NCI-H748 (cell line): ENCODE measurements at regions not wholly inside any gene's neighbourhood (a gene's known extent, or its start where the extent isn't known, plus 50 kb on each side); places are given as distances from the start of the nearest gene placed in this dataset.

Source experiments
- DNase-seq: peaks from one replicate; lab custom pipeline; 2025; ENCODE audit not compliant: unreplicated experiment; lab: John Stamatoyannopoulos, UW

- DNase-seq, result no peak
Measured at GRCh38 chr9:89806371-89807100, 201.7 kb downstream of the GADD45G start.

DNA sequence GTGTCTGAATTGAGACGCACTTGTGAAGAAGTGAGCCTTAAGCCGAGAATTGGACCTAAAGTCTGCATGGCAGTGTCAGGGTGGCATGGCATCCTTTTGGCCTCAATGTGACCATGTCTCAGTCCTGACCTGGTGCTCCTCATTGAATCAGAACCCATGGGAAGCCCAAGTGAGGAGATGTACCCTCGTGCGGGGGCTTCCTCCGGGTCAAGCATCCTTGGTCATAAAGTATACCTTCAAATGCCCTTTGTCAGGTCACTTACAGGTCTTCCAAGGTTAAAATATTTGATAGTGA lies 202.2 kb downstream of the GADD45G start:
- no peak for DNase-seq

- no peak for DNase-seq
Measured at GRCh38 chr9:89807682-89808075, 202.9 kb downstream of the GADD45G start.

- DNase-seq, result peak; percentile 42
Measured at GRCh38 chr9:89808076-89808755, 203.4 kb downstream of the GADD45G start.

GRCh38 chr9:89808756-89809181 lies 204.0 kb downstream of the GADD45G start:
- DNase-seq, result no peak

GRCh38 chr9:89810431-89810830 lies 205.6 kb downstream of the GADD45G start:
- no peak for DNase-seq

DNA sequence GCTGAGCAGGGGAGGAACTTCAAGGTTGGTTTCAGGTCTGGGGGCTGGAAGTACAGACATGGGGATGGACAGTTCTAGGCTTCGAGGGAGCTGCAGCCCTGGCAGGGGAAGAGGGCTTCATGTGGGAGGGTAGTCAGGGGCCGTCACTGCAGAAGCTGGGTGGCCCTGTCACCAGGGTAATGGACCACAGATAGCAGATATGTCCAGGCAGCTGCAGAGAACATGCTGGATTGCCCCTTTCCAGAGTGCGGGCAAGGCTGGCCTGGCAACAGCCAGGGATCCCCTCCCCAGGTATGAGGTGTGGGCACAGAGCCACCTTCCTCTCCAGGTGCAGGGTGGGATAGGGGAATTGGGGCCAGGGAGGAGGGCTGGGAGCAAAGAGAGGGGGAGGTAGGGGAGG lies 206.5 kb downstream of the GADD45G start:
- no peak for DNase-seq

DNA sequence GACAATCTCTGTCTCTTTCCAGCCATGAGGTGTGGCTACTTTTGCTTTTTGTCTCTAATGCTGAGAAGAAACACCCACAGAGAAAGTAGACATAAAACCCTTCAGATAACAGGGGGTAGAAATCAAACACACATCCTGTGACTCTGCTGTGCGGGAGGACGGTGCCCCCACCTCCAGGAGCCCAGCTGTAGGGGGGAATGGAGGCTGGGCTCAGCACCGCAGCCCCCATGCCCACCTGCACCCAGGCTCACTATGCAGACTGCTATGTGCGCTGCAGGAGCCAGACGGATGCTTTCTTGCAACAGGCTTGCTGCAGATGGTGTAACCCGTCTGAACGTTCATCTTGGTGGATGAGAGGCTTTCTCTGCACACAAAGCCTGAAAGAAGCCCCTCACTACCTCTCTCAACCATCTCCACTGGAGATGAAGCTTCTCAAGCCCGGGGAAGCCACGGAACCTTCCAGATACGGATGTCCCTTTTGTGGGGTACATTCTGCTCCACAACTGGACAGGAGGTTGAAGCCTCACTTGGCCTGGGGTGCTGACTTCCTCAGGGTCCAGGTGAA lies 207.2 kb downstream of the GADD45G start:
- DNase-seq, result no peak

- no peak for DNase-seq
Measured at GRCh38 chr9:89812556-89813181, 207.9 kb downstream of the GADD45G start.

GRCh38 chr9:89813482-89813881 lies 208.7 kb downstream of the GADD45G start:
- DNase-seq, result no peak

DNA sequence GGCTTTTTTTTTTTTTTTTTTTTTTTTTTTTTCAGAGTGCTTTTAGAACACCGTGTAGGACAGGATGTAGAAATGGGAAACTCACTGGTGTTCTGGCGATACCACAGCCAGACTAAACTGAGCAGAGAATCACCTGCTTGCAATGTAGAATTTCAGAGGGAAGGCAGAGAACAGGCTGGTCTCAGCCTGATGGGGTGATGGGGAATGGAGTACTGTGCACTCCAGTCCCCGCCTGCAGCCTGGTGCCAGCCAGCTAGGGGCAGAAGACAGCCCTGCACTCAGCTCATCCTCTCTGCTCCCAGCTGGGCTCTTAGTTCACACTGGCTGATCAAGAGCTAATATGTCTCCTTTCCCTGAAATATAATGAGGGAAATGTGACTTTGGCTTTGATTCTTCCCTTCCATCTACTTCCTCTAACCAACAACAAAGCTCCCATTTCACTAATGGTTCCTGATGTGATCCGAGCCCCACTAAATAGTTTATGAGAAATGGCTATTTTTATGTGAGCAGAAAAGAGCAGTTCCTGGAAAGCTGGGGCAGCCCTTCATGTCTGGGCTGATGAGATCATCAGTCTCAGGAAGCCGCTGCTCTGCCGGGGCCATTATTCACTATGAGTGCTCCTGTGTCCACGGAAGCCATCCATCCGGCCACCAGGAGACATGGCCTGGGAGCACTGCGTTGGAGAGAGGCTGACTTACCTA lies 209.7 kb downstream of the GADD45G start:
- DNase-seq, result peak; percentile 9

- DNase-seq, result no peak
Measured at GRCh38 chr9:89815061-89815902, 210.5 kb downstream of the GADD45G start.

DNA sequence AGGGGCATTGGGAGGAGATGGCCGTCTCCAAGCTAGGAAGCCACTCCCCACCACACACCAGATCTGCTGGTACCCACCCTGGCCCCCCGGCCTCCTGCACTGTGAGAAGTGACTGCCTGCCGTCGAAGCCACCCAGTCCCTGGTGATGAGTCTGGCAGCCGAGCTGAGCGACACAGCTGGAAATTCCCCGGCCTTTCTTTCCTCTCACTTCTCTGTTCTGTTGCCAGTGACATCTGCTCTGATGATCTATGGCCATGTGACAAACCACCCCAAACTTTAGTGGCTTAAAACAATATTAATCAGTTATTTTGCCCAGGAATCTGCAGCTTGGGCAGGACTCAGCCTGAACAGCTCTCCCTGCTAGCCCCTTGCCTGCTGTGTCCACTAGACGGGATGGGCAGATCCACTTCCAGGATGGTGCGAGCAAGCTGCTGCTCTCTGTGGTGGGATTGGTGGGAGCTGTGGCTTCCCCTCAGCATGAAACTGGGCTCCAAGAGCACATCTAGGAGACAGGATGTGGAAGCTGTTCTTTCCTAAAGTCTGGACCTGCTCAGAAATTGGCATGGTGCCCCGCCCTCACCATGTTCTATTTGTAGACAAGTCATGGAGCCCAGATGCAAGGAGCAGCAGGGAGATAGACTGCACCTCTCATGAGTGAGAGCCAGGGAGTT lies 211.2 kb downstream of the GADD45G start:
- no peak for DNase-seq

DNA sequence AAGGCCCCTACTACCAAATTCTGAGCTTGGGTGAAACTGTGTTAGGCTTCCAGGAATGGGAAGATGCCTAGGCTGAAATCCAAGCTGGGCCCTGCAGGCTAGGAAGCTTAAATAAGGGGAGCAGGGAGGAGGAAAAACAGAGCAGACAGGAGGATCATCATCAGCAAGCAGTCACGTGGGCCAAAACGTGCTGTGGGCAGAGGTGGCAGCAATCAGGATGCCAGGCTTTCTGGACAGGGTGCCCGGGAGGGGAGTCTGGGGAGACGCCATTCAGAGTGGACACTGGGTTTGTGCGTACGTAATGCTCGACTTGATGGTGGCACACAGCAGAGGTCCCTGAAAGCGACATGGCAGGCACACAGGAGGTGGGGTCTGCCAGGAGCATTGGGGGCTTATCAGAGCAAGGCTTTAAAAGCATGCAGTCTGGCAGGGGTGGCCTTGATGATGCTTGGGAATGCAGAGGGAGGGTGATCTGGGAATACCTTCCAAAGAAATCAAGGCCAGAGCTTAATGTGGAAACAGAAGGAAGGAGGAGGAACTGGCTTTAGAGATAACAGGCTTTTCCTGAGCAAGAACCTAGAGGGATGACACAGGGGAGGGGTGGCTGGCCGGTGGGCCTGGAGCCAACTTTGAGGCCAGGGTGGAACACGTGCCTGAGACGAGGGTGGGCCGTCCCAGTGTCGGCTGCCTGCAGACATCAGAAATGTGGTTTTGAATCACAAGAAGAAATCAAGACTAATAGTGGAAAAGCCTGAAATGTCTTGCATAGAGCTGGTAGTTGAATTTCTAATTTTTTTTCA lies 212.5 kb downstream of the GADD45G start:
- DNase-seq, result no peak

- DNase-seq, result no peak
Measured at GRCh38 chr9:89820337-89820736, 215.5 kb downstream of the GADD45G start.

- no peak for DNase-seq
Measured at GRCh38 chr9:89821081-89821480, 216.3 kb downstream of the GADD45G start.

DNA sequence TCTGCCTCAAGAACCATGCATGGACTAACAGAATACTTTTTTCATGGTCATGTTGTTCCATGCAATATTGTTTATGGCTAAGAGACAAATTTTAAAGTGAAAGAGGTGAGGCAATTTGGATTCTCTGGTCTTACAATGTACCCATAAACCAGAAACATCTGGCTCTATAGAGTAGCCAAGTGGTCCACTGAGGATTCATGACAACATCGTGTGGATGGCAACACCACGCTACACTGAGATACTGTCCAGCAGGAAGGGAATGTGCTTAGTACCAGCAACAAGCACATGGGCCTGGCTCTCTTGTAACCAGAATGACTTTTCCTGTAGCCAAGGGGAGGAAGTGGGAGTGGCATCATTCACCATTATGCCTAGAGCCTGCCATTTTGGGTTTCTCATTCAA lies 218.2 kb downstream of the GADD45G start:
- DNase-seq, result no peak

DNA sequence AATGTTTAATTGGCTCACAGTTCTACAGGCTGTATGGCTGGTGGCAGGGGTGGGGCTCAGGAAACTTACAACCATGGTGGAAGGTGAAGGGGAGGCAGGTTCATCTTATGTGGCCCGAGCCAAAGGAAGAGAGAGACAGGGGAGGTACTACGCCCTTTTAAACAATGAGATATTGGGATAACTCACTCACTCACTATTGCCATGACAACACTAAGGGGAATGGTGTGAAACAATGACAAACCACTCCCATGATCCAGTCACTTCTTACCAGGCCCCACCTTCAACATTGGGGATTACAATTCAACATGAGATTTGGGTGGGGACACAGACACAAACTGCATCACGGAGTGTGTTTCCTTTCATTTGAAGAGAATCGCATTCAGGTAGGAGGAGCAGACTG lies 220.9 kb downstream of the GADD45G start:
- peak; percentile 34 for DNase-seq

- no peak for DNase-seq
Measured at GRCh38 chr9:89826186-89826585, 221.4 kb downstream of the GADD45G start.
